ENCODE measurements at regions not wholly inside any gene's neighbourhood (a gene's known extent, or its start where the extent isn't known, plus 50 kb on each side); places are given as distances from the start of the nearest gene placed in this dataset.
"Not testable (repeated sequence)": the region's sequence is repeated elsewhere in the genome, so short reads cannot be mapped to it uniquely, and the experiment has no call there.

- intact Hi-C loops (cut with DNase I): no loop called here
- no peak for DNase-seq
Measured at GRCh38 chr9:3773362-3774060, 247.7 kb upstream of the RFX3 start.

- intact Hi-C loops (cut with DNase I): no loop called here
- no peak for DNase-seq
Measured at GRCh38 chr9:3769646-3770045, 243.8 kb upstream of the RFX3 start.

DNA sequence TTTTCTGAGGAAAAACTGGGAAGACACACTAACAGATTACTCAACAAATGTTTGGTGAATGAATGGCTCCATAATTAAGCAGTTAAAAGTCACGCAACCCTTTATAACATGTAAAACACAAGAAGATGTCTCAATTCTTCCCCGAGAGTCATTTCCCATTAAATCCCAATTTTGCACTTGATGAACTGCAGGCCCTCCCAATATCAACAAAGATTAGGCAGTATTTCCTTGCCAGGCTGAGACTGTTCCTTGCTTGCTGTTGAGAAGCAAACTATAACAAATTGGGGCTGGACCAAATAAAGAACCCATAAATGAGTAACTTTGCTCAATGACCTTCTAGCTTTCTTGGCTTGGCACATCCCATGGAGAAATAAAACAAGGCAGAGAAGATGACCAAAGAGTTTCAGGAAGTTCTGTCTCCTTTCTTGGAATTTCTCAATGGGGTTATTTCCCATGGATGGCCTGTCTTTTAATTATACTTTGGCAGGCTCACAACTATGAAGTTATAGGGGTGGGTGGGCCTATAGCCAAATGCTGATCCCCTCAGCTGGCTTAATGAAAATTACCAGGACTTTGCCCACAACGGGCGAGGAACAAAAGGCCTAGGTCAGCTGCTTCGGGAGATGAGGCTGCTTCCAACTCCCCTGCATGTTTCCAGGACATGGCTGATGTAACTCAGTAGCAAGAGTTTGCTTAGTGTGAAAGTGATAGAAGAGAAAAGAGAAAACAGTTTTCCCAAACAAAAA, 243.1 kb upstream of the RFX3 start:
- intact Hi-C loops (cut with DNase I): no loop called here
- no peak for DNase-seq

DNA sequence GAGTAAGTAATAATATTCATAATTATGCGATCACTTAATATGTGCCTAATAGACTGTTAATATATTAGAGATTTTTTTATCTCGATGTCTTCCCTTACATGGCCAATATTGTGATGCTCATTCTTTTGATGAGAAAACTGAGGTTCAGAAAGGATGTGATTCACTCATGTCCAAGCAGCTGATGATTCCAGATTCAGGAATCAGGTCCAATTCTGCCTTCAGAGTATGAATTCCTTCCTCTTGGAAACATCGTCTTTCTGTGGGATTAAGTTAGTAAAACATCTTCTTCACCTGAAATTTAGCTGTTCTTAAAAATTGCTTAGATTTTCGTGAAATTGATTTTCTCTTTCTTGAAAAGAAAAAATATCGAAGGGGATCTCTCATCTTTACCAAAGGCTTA, 242.5 kb upstream of the RFX3 start:
- DNase-seq: no peak
- intact Hi-C loops (cut with DNase I): no loop called here

DNA sequence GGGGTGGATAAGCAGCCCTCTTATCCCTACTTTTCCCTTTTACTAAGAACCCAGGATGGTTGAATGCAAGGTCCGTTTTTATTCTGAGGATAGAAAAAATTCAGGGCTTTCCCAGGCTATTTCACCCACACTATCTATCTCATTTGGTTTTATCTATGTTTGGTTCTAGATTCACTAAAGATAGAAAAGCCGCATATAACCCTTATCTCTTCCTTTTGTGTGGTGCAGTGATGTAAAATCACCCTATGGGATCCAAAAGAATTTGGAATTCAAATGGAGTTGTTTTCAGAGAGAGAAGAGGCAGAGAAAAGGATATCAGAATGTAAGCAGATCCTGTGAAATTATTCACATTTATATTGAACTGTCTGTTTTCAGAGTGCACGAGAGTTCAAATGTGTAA, 236.3 kb upstream of the RFX3 start:
- no peak for DNase-seq
- intact Hi-C loops (cut with DNase I): no loop called here

DNA sequence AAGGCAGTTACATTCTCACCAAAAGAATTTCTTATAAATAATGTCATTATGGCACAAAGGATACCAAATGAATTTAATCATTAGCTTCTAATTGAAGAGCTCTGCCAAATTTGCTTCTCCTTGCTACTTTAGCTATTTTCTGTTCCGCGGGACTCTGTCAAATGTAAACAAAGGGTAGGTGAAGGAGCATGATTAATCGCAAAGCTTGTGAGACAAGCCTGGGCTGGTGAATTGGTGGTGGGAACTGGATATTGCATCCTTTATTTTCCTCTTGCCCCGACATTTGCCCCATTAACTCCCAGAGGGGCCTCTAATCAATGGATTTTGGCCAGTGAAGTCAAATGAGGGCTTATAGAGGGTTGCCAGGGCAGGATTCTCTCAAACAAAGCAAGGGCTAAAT, 234.2 kb upstream of the RFX3 start:
- intact Hi-C loops (cut with DNase I): no loop called here
- no peak for DNase-seq

DNA sequence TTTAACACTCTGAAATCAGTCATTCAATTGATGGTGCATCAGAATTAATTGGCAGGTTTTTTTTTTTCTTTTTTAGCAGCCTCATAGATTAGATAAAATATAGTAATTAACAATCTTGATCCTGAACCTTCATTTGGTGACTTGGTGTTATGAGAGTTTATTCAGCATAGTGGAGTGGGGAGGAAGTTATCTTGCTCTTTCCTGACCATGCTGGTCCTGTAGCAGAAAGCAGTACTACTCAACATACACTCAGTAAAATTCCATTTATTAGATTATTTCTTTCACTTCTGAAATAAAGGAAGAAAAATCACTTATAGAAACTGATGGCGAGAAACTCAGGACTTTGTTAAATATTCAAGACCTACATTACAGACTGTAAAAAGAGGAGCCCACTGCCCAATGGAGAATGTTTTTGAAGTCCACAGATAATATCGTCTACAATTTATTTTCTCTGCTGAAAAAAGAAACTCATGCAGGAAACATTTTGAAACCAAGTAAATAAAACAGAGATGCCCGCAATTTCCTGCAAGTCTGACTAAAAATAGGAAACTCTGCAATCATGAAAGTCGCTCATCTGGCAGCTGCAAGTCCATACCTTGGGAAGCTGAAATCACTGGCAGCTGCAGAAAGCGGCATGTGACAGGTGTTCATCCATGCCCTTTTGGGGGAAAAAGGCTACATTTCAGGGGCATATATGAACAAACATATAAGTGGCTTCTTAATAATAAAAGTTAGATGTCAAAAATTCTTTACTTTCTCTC, 233.2 kb upstream of the RFX3 start:
- intact Hi-C loops (cut with DNase I): no loop called here

DNA sequence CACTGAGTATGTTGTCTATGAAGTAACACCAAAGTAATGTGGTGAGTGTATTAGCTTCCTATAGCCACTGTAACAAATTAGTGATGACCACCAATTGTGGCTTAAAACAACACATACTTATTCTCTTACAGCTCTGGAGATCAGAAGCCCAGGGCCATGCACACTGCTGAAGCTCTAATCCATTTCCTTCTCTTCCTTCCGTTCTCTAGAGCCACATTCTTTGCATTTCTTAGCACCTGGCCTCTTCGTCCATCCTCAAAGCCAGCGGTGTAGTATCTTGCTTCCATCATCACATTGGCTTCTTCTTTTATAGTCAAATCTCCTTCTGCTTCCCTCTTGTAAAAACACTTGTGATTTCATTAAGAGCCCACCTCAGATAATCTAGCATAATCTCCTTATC, 230.3 kb upstream of the RFX3 start:
- intact Hi-C loops (cut with DNase I): no loop called here
- DNase-seq: no peak

More for the DNA sequence above, 233.2 kb upstream of the RFX3 start:
- DNase-seq: no peak

GRCh38 chr9:3751125-3751758, 225.4 kb upstream of the RFX3 start:
- no peak for DNase-seq
- intact Hi-C loops (cut with DNase I): no loop called here

- intact Hi-C loops (cut with DNase I): no loop called here
- no peak for DNase-seq
Measured at GRCh38 chr9:3750321-3750720, 224.5 kb upstream of the RFX3 start.

DNA sequence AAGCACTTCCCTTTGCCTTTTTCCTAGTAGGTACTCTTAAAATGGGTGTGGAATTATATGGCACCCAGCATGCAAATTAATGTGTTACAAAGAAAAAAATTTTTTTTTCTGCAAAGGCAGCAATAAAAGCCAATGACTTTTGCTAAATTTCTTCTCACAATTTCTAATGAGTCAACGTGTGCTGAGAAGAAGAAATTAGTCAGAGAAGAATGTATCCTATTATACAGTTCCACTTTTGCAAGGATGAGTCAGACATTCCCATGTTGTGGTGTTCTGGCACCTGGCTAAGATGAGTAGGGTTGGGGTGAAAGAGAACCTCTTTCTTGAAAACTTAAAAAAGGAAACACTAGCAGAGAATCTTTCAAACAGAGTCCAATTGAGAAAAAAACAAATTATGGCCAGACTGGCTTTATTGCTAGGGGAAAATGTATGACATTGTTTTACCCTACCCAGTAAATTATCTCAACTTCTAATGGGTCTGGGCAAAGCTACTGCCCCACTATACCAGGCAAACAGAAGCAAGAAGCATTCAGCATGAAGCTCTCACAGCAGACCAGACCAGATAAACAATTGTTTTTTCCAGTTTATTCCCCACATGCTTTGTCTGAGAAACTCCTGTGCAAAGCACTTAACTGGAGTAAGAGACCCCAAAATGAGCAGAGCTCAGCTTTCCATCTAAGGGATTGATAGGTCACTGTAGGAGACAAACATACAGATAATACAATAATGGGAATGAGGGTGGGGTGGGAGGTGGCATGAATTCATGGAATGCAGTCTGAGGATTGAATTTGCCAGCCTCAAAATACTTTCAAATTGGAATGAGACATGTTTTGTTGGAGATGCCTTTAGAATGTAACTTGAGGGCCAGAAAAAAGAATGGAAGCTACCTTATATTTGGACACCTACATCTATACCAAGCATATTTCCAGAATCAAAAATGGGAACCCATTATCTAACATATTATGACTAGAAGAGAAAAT, 220.8 kb upstream of the RFX3 start:
- no peak for DNase-seq
- intact Hi-C loops (cut with DNase I): no loop called here

DNA sequence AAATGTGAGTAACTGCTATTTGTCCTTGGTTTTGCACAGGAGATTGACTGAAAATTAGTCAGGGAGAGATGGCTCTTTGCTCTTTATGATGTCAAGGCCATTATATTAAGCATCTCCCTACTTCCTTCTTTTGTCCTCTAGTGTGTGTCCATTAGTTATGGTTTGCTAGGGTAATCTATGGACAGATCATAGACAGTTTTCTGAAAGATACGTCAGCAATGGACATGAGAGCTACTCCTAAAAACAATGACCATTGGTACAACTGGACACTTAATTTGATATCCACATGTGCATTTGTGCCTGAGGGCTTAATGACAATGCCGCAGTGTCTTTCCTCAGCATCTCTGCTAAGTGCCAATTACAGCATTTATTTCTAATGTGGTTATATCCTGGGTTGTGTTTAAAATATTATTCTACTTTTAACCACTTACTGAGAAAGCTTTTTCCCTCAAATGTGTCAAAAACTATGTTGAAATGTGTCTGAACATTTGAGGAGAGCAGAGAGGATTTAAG, 218.2 kb upstream of the RFX3 start:
- intact Hi-C loops (cut with DNase I): no loop called here
- DNase-seq: no peak

DNA sequence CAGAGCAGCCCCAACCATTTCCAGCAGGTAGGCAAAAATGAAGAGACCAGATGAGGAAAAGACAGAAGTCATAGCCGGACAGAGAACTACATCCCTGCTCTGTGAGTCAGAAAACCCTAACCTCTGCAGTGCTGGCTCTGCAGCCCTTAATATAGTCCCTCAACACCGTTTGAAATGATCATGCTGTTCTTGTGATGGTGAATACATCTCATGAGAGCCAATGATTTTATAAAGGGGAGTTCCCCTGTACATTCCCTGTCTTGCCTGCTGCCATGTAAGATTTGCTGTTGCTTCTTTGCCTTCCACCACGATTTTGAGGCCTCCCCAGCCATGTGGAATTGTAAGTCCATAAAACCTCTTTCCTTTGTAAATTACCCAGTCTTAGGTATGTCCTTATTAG, 216.8 kb upstream of the RFX3 start:
- intact Hi-C loops (cut with DNase I): no loop called here
- DNase-seq: no peak

- intact Hi-C loops (cut with DNase I): no loop called here
- no peak for DNase-seq
Measured at GRCh38 chr9:3741729-3742128, 215.9 kb upstream of the RFX3 start.

DNA sequence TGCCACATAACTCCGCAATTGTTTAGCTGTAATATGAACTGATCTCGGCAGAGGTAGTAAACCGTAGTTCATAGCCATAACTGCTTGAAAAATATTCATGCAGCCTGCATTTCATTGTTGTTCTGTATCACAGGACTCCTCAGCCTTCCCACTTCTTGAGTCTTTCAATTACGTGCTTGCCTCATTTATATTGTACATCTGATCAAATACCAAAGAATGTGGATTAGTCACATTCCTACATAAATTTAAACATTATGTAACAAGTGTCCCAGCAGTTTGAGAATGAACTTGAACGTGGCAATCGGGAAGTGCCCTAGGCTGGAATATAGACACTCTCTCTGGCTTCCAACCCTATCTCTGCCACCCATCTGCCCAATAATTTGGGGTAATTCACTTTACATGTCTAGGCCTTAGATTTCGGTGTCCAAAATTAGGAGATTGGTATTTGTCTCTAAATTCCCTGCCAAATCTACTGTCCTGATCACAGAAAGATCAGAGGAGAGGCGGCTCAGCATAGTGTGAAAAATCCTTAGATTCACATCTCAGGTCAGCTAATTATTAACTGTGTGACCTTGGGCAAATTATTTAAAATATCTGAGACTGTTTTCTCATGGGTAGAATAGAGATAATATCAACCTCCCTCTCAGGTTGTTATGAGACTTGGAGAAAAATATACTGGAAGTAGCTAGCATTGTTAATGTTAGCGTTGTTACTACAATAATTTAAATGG, 215.1 kb upstream of the RFX3 start:
- intact Hi-C loops (cut with DNase I): no loop called here
- no peak for DNase-seq

- no peak for DNase-seq
- intact Hi-C loops (cut with DNase I): no loop called here
Measured at GRCh38 chr9:3736161-3736560, 210.4 kb upstream of the RFX3 start.

DNA sequence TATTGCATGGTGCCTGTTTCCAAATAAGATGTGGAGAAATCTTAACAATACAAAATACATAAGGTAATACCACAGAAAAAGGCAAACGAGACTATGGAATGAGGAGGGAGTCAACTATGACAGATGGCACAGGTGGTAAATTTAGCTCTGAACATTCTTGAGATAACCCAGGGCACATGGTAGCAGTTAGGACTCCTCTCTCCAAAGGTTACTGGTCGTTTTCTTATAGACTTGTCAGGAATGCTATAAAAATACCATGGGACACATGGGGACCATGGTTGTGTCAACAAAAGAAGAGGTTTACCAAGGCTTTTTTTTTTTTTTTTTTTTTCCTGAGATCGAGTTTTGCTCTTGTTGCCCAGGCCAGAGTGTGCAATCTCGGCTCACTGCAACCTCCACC, 209.4 kb upstream of the RFX3 start:
- DNase-seq: no peak

GRCh38 chr9:3733527-3734262, 207.9 kb upstream of the RFX3 start:
- DNase-seq: not testable (repeated sequence)
- intact Hi-C loops (cut with DNase I): loop anchor here (2.0 kb wide), 1 partner anchor 495 kb away; no protein-coding TSS in a partner anchor

More for the DNA sequence above, 209.4 kb upstream of the RFX3 start:
- intact Hi-C loops (cut with DNase I): no loop called here
